Natural killer cell (primary cell): ENCODE measurements at regions not wholly inside any gene's neighbourhood (a gene's known extent, or its start where the extent isn't known, plus 50 kb on each side); places are given as distances from the start of the nearest gene placed in this dataset.

Experiments used
- ATAC-seq, 3 donors: fragments of 150-1000 bp in 2 of 3; fragments of 200-7000 bp in 1 of 3; cut with Tn5 transposase; 1 replicate in 1 of 3; 2 replicates in 2 of 3; pipeline ENCODE4 v1.10.0; 2021; ENCODE audit warnings: mild to moderate bottlenecking in 2 of 3, moderate library complexity in 2 of 3
- DNase-seq, 2 donors: peaks; one replicate each; pipeline versions ENCODE4 v3.0.0 to v3.0.0-alpha.2; 2013 to 2021; ENCODE audit warnings: mixed read lengths in 1 of 2
- H3K27ac ChIP-seq: one replicate; pipeline ENCODE4 v1.5.1; 2013; ENCODE audit warnings: mild to moderate bottlenecking, low read length
- H3K27me3 ChIP-seq: one replicate; pipeline ENCODE4 v1.6.1; 2013; ENCODE audit warnings: low read length; ENCODE audit not compliant: control insufficient read depth, insufficient read depth
- H3K36me3 ChIP-seq: one replicate; pipeline ENCODE4 v1.6.1; 2013; ENCODE audit warnings: low read length; ENCODE audit not compliant: control insufficient read depth, insufficient read depth
- H3K4me1 ChIP-seq: one replicate; pipeline ENCODE4 v1.6.1; 2013; ENCODE audit warnings: low read length; ENCODE audit not compliant: control insufficient read depth, insufficient read depth
- H3K4me3 ChIP-seq: one replicate; pipeline ENCODE4 v1.5.1; 2013; ENCODE audit warnings: low read length
- H3K9me3 ChIP-seq: one replicate; pipeline ENCODE4 v1.6.1; 2013; ENCODE audit warnings: low read length; ENCODE audit not compliant: control insufficient read depth, insufficient read depth
- H3K27ac Mint-ChIP-seq, 2 donors: one replicate each; pipeline ENCODE4 v1.8.0; 2022; ENCODE audit warnings: mild to moderate bottlenecking in 2 of 2, mixed read lengths in 2 of 2, moderate library complexity in 1 of 2
- H3K27me3 Mint-ChIP-seq, 2 donors: one replicate each; pipeline ENCODE4 v1.8.0; 2022; ENCODE audit warnings: low read depth in 2 of 2, mixed read lengths in 2 of 2
- H3K36me3 Mint-ChIP-seq: one replicate; pipeline ENCODE4 v1.8.0; 2022; ENCODE audit warnings: mixed read lengths
- H3K4me1 Mint-ChIP-seq, 2 donors: one replicate each; pipeline ENCODE4 v1.8.0; 2022; ENCODE audit warnings: mixed read lengths in 2 of 2
- H3K4me3 Mint-ChIP-seq: one replicate; pipeline ENCODE4 v1.8.0; 2022; ENCODE audit warnings: mild to moderate bottlenecking, moderate library complexity, mixed read lengths
- H3K9me3 Mint-ChIP-seq, 2 donors: one replicate each; pipeline ENCODE4 v1.8.0; 2022; ENCODE audit warnings: mixed read lengths in 2 of 2
- CTCF ChIP-seq: fragments of 200-600 bp; IDR thresholded peaks from one replicate; pipeline ENCODE4 v1.8.0; 2022; ENCODE audit warnings: antibody characterized with exemption
- WGBS: methylation state at CpG from one replicate; pipeline ENCODE4 v1.1.7; 2013; ENCODE audit warnings: missing lambda C conversion rate; ENCODE audit not compliant: insufficient coverage; 5-methylcytosine and 5-hydroxymethylcytosine counted together
- intact Hi-C: fragments of 100-400 bp; cut with micrococcal nuclease; formaldehyde crosslinking; loops from one replicate; pipeline ENCODE4 v1.14.2; 2022

GRCh38 chr17:71914042-71914441 is 206.8 kb upstream of the SOX9 start:
- Histone ChIP-seq H3K36me3 (no peaks in the 10 kb centered on the region), H3K4me3 (no peak overlapping the region), H3K27me3 (no peaks in the 10 kb centered on the region), H3K27ac (no peak overlapping the region), H3K9me3 (no peaks in the 10 kb centered on the region), H3K4me1 (no peaks in the 10 kb centered on the region)
- no peak for DNase-seq
- no peak for TF ChIP-seq CTCF
- H3K27ac Mint-ChIP-seq, result no peak overlapping the region
- WGBS, result 79% methylated on average over 3 of the region's 3 CpGs
- no peaks in the 10 kb centered on the region for H3K4me1 Mint-ChIP-seq
- no peaks in the 10 kb centered on the region for H3K36me3 Mint-ChIP-seq
- H3K4me3 Mint-ChIP-seq, result no peak overlapping the region
- H3K27me3 Mint-ChIP-seq, result no peaks in the 10 kb centered on the region
- no peak for ATAC-seq
- intact Hi-C loops, result no loop called here
- peaks cover 7 to 10% of the 10 kb centered on the region in 2 donors for H3K9me3 Mint-ChIP-seq

- H3K27me3 Mint-ChIP-seq, result no peaks in the 10 kb centered on the region
- no peaks in the 10 kb centered on the region for H3K36me3 ChIP-seq
- no peaks in the 10 kb centered on the region for H3K36me3 Mint-ChIP-seq
- TF ChIP-seq CTCF, result no peak
- H3K27ac Mint-ChIP-seq, result no peak overlapping the region
- H3K4me1 Mint-ChIP-seq, result no peaks in the 10 kb centered on the region
- H3K9me3 ChIP-seq, result no peaks in the 10 kb centered on the region
- no peak overlapping the region for H3K4me3 Mint-ChIP-seq
- WGBS, result 82% methylated on average over 2 of the region's 2 CpGs
- no peaks in the 10 kb centered on the region for H3K27me3 ChIP-seq
- no peaks in the 10 kb centered on the region for H3K4me1 ChIP-seq
- DNase-seq (no peak), ATAC-seq (no peak)
- H3K9me3 Mint-ChIP-seq, result peaks cover 9 to 10% of the 10 kb centered on the region in 2 donors
- no peak overlapping the region for H3K4me3 ChIP-seq
- H3K27ac ChIP-seq, result no peak overlapping the region
- intact Hi-C loops, result no loop called here
Observed at GRCh38 chr17:71914812-71915211, 206.0 kb upstream of the SOX9 start.

GRCh38 chr17:71917715-71918114 is 203.1 kb upstream of the SOX9 start:
- Histone ChIP-seq H3K4me3 (no peak overlapping the region), H3K9me3 (no peaks in the 10 kb centered on the region), H3K36me3 (no peaks in the 10 kb centered on the region), H3K27ac (no peak overlapping the region), H3K4me1 (peaks cover 9% of the 10 kb centered on the region), H3K27me3 (no peaks in the 10 kb centered on the region)
- no peaks in the 10 kb centered on the region for H3K27me3 Mint-ChIP-seq
- H3K9me3 Mint-ChIP-seq, result peaks cover 9 to 16% of the 10 kb centered on the region in 2 donors
- no peak overlapping the region for H3K27ac Mint-ChIP-seq
- peaks cover 4 to 11% of the 10 kb centered on the region in 2 donors for H3K4me1 Mint-ChIP-seq
- WGBS, result no CpG with 5 or more reads among the region's 2 CpGs
- H3K36me3 Mint-ChIP-seq, result no peaks in the 10 kb centered on the region
- no peak for TF ChIP-seq CTCF
- intact Hi-C loops, result no loop called here
- DNase-seq, result no peak
- H3K4me3 Mint-ChIP-seq, result no peak overlapping the region
- ATAC-seq, result no peak

GRCh38 chr17:71919186-71919585 is 201.6 kb upstream of the SOX9 start:
- H3K27me3 ChIP-seq, result no peaks in the 10 kb centered on the region
- H3K9me3 ChIP-seq, result no peaks in the 10 kb centered on the region
- Mint-ChIP-seq H3K4me1 (peaks cover 4 to 11% of the 10 kb centered on the region in 2 donors), H3K27me3 (no peaks in the 10 kb centered on the region), H3K27ac (no peak overlapping the region), H3K36me3 (no peaks in the 10 kb centered on the region), H3K4me3 (no peak overlapping the region), H3K9me3 (peaks cover 14 to 21% of the 10 kb centered on the region in 2 donors)
- WGBS, result 52% methylated on average over 1 of the region's 2 CpGs
- no peak for TF ChIP-seq CTCF
- H3K36me3 ChIP-seq, result no peaks in the 10 kb centered on the region
- no peak overlapping the region for H3K27ac ChIP-seq
- ATAC-seq, result no peak
- intact Hi-C loops, result no loop called here
- no peak overlapping the region for H3K4me3 ChIP-seq
- no peak for DNase-seq
- peaks cover 9% of the 10 kb centered on the region for H3K4me1 ChIP-seq
